Mucosa of stomach (tissue), 1 donor: ENCODE measurements at regions not wholly inside any gene's neighbourhood (a gene's known extent, or its start where the extent isn't known, plus 50 kb on each side); places are given as distances from the start of the nearest gene placed in this dataset.
"Not testable (repeated sequence)": the region's sequence is repeated elsewhere in the genome, so short reads cannot be mapped to it uniquely, and the experiment has no call there.

Source experiments
- H3K27me3 ChIP-seq: one replicate; pipeline ENCODE4 v1.7.0; 2013; ENCODE audit warnings: mild to moderate bottlenecking, low read length; ENCODE audit not compliant: control insufficient read depth, insufficient read depth
- H3K36me3 ChIP-seq: one replicate; pipeline ENCODE4 v1.7.0; 2013; ENCODE audit warnings: low read length; ENCODE audit not compliant: control insufficient read depth, insufficient read depth
- H3K4me1 ChIP-seq: one replicate; pipeline ENCODE4 v1.7.0; 2013; ENCODE audit warnings: mild to moderate bottlenecking, low read length; ENCODE audit not compliant: control insufficient read depth, insufficient read depth
- H3K4me3 ChIP-seq: one replicate; pipeline ENCODE4 v1.7.0; 2013; ENCODE audit warnings: low read length
- H3K9ac ChIP-seq: one replicate; pipeline ENCODE4 v1.7.0; 2013; ENCODE audit warnings: mild to moderate bottlenecking, low read length, moderate library complexity
- H3K9me3 ChIP-seq: one replicate; pipeline ENCODE4 v1.7.0; 2013; ENCODE audit warnings: mild to moderate bottlenecking, low read length, moderate library complexity; ENCODE audit not compliant: control insufficient read depth
- donor health status: Pancreatic carcinoma.

DNA sequence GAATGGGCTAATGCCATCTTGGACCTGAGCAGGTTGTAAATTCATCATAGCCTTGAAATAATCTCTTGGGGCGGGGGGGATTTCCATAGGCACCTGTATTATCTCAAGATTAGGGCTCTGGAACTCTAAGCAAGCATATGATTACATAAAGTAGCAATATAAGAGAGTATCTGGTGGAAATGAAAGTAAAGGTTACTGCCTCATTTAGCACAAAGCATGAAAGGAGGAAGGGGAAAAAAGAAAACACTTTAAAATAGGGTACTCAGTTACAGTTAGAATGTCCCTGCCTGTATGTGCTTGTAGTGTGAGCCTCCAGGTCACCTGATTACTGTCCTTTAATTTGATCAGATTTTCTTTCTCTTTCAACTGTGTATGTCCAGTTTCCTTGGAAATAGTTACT is 1079.7 kb upstream of the CDH18 start:
- H3K9ac ChIP-seq: no peak overlapping the region
- H3K9me3 ChIP-seq: no peaks in the 10 kb centered on the region
- H3K36me3 ChIP-seq: no peaks in the 10 kb centered on the region
- H3K4me1 ChIP-seq: no peaks in the 10 kb centered on the region
- no peaks in the 10 kb centered on the region for H3K27me3 ChIP-seq
- H3K4me3 ChIP-seq: no peak overlapping the region

DNA sequence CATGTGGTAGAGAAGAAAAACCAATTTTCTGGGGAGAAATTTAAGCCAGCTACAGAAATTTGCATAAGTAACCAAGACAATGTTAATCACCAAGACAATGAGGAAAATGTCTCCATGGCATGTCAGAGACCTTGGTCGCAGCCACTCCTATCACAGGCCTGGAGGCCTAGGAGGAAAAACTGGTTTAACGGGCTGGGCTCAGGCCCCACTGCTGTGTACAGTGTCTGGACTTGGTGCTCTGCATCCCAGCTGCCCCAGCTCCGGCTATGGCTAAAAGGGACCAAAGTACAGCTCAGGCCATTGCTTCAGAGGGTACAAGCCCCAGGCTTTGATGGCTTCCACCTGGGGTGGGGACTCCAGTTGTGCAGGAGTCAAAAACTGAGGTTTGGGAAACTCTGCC is 1075.1 kb upstream of the CDH18 start:
- Histone ChIP-seq H3K36me3 (no peaks in the 10 kb centered on the region), H3K9me3 (no peaks in the 10 kb centered on the region), H3K9ac (no peak overlapping the region), H3K27me3 (no peaks in the 10 kb centered on the region), H3K4me1 (no peaks in the 10 kb centered on the region), H3K4me3 (no peak overlapping the region)

DNA sequence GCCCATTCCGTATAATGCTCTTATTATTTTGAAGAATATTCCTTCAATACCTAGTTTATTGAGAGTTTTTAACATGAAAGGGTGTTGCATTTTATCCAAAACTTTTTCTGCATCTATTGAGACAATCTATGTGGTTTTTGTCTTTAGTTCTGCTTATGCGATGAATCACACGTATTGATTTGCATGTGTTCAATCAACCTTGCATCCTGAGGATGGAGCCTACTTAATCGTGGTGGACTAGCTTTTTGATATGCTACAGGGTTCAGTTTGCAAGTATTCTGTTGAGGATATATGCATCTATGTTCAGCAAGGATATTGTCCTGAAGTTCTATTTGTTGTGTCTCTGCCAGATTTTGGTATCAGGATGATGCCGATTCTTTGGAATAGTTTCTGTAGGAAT is 1070.3 kb upstream of the CDH18 start:
- no peaks in the 10 kb centered on the region for H3K4me1 ChIP-seq
- H3K9me3 ChIP-seq: no peaks in the 10 kb centered on the region
- no peak overlapping the region for H3K4me3 ChIP-seq
- H3K36me3 ChIP-seq: no peaks in the 10 kb centered on the region
- no peaks in the 10 kb centered on the region for H3K27me3 ChIP-seq
- no peak overlapping the region for H3K9ac ChIP-seq

DNA sequence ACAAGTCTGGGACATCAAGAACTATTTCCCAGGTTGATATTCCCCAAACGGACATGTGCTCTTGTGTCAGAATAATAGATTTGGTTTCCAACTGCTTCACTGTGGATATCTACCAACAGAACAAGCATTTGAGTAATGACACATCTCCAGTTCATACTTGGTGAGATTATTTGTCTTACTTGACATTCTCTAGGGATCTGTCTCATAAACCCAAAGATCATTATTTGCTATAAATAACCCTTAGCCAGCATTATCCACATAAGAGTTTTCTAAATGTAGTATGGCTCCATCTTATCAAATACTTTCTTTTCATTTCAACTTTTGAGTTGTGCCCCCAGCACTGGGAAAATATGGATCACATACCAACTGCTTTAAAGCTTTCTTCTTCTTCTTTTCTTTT is 1063.9 kb upstream of the CDH18 start:
- no peak overlapping the region for H3K4me3 ChIP-seq
- no peaks in the 10 kb centered on the region for H3K27me3 ChIP-seq
- no peaks in the 10 kb centered on the region for H3K9me3 ChIP-seq
- no peaks in the 10 kb centered on the region for H3K36me3 ChIP-seq
- no peak overlapping the region for H3K9ac ChIP-seq
- no peaks in the 10 kb centered on the region for H3K4me1 ChIP-seq

DNA sequence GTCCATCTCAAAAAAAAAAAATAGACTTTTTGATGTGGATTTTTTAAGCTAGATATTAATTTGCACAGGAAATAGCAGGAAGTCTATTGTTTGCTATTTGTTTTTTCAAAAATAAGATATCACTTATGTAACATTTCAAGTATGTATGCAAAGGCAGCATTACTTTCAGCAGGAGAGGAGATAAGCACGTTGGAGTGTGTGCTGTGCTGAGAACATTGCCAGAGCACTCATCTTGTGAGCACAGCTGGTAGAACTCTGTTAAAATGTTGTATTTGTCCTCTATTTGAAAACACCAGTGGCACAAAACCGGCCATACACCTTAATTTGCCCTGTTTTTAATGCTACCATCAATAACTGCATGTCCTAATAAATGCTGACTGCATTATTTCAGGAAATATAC is 1061.9 kb upstream of the CDH18 start:
- H3K9ac ChIP-seq: no peak overlapping the region
- H3K27me3 ChIP-seq: no peaks in the 10 kb centered on the region
- no peaks in the 10 kb centered on the region for H3K4me1 ChIP-seq
- H3K4me3 ChIP-seq: no peak overlapping the region
- no peaks in the 10 kb centered on the region for H3K36me3 ChIP-seq
- H3K9me3 ChIP-seq: no peaks in the 10 kb centered on the region

DNA sequence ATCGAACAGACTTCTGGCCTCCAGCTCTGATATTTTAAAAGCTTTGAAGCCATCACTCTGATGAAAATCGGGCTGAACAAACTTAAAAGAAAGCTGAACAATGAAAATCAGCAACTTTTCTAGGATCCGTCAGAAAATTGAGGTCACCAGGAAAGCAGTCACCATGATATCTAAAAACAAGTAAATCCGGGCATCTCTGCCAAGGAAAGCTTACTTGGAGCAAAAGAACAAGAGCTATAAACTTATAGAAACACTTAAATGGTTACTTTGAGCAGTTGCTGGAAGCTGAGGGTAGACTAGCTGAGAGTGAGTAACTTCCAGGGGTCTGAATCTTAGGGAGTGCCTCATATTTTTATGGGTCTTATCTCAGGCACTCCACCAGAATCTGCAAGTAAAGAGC is 1043.0 kb upstream of the CDH18 start:
- no peak overlapping the region for H3K4me3 ChIP-seq
- H3K9me3 ChIP-seq: no peaks in the 10 kb centered on the region
- no peaks in the 10 kb centered on the region for H3K4me1 ChIP-seq
- no peaks in the 10 kb centered on the region for H3K36me3 ChIP-seq
- no peaks in the 10 kb centered on the region for H3K27me3 ChIP-seq
- no peak overlapping the region for H3K9ac ChIP-seq

DNA sequence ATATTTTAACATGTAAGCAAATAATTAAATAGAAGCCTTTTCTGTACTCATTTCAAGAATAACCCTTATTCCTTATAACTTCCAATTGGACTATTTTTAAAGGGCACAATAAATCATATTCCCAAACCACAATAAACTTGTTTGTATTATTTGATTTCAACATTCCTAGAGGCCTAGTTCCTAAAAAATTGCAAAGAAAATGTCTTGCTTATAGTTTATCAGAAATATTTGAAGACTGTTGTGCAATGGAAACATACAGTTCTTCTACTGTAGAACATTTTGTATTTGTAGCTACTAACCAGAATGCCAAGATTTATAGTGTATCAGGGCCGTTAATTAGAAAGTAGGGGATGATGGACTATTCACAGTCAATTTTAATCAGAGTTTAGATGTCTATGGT is 1037.0 kb upstream of the CDH18 start:
- no peaks in the 10 kb centered on the region for H3K36me3 ChIP-seq
- no peak overlapping the region for H3K4me3 ChIP-seq
- H3K4me1 ChIP-seq: no peaks in the 10 kb centered on the region
- H3K9ac ChIP-seq: no peak overlapping the region
- no peaks in the 10 kb centered on the region for H3K9me3 ChIP-seq
- H3K27me3 ChIP-seq: no peaks in the 10 kb centered on the region

DNA sequence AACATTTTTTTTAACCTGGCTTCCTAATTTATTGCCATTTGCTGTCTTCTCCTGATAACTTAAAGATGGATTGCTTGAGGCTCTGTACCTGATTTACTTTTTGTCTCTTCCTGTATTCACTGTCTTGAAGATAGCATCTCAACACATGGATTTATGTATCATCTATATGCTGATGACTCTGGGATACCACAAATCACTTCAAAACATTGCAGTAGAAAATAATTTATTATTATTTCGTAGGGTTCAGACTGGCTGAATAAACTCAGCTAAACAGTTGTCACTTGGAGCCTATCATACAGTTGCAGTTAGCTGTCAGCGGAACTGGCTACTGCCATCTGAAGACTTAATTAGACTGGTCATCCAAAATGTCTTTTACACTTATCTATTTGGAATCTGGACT is 1025.2 kb upstream of the CDH18 start:
- Histone ChIP-seq H3K27me3 (no peaks in the 10 kb centered on the region), H3K9me3 (no peaks in the 10 kb centered on the region), H3K4me1 (no peaks in the 10 kb centered on the region), H3K9ac (no peak overlapping the region), H3K4me3 (no peak overlapping the region), H3K36me3 (no peaks in the 10 kb centered on the region)

DNA sequence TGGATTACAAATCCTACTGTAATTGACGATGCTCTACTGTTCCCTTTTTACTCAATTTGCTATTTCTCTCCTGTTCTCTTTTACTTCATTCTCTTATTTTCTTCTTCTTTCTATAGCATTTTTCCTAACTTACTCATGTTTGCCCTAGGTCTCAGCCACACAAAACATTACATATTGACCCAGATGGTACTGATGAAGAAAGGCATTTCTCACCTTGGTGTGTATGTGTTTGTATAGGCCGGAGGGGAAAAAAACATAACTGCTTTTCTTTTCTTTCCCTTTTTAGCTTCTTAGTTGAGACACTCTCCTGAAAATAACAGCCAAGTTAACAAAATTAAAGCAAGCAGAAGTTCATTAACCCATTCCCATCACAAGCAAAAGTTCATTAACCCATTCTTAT is 1019.8 kb upstream of the CDH18 start:
- Histone ChIP-seq H3K9me3 (no peaks in the 10 kb centered on the region), H3K36me3 (no peaks in the 10 kb centered on the region), H3K4me3 (no peak overlapping the region), H3K4me1 (no peaks in the 10 kb centered on the region), H3K27me3 (no peaks in the 10 kb centered on the region), H3K9ac (no peak overlapping the region)

DNA sequence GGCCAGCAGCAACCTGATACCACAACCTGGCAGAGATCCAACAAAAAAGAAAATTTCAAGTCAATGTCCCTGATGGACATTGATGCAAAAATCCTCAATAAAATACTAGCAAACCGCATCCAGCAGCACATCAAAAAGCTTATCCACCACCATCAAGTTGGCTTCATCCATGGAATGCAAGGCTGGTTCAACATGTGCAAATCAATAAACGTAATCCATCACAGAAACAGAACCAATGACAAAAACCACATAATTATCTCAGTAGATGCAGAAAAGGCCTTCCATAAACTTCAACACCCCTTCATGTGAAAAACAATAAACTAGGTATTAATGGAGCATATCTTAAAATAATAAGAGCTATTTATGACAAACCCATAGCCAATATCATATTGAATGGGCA is 1000.9 kb upstream of the CDH18 start:
- not testable (repeated sequence) for H3K4me3 ChIP-seq, H3K4me1 ChIP-seq, H3K9me3 ChIP-seq, H3K36me3 ChIP-seq, H3K27me3 ChIP-seq, H3K9ac ChIP-seq

DNA sequence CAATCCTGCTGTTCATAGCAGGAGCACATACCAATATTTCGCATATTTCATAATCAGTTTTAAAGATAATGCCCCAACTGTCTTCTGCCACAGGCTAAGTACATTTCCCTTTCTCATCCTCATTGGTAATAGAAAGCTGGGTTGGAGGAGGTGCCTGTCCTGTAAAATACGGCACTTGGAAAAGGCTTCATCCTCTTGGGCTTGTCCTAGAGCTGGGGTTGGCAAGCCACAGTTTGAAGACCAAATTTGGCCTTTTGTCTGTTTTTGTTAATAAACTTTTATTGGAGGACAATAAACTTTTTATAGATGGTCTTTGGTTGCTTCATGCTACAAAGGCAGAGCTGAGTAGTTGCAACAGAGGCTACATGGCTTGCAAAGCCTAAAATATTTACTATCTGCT is 997.8 kb upstream of the CDH18 start:
- H3K9me3 ChIP-seq: peaks cover 4% of the 10 kb centered on the region
- no peaks in the 10 kb centered on the region for H3K36me3 ChIP-seq
- no peak overlapping the region for H3K9ac ChIP-seq
- no peaks in the 10 kb centered on the region for H3K4me1 ChIP-seq
- H3K4me3 ChIP-seq: no peak overlapping the region
- no peaks in the 10 kb centered on the region for H3K27me3 ChIP-seq

DNA sequence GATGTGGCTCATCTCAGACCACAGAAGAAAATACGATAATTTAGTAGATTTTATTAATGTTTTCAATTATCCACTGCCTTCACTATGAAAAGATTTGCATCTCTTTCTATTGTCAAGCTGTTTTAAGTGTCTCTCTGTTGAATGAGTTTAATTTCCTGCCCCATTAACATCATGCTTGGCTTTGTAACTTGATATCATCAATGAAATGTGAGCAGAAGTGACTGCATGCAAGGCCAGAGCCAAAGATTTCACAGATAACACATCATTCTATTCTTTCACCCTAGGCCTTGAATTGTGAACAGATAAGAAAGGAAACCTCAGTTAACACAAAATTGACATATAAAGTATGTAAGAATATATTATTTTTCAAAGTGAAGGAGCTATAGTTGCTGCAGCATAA is 986.4 kb upstream of the CDH18 start:
- no peaks in the 10 kb centered on the region for H3K4me1 ChIP-seq

DNA sequence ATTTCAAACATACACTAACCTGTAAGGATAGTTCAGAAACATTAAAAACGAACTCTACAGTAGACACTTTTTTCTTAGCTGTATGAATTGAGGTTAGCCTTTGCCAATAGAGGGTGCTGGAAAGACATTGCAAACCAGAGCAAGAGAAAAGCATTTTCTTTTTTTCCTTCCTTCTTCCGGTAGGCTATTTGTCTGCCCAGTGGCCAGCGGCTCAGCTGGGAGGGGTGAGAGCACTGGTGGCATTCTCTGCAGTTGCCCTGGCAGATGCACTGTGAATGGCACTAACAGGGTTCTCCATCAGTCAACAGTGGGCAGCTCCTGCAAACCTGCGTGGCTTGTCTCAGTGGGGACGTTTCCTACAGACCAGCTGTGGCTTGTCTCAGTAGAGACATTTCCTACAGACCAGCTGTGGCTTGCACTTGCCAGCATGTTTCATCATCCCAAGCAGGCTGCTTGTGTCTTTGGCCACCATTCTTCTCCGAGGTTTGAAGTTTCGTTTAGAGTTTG is 984.5 kb upstream of the CDH18 start:
- H3K9me3 ChIP-seq: no peaks in the 10 kb centered on the region
- H3K4me3 ChIP-seq: no peak overlapping the region
- no peak overlapping the region for H3K9ac ChIP-seq
- no peaks in the 10 kb centered on the region for H3K4me1 ChIP-seq
- H3K27me3 ChIP-seq: no peaks in the 10 kb centered on the region
- H3K36me3 ChIP-seq: no peaks in the 10 kb centered on the region

More for the DNA sequence above, 986.4 kb upstream of the CDH18 start:
- Histone ChIP-seq H3K27me3 (no peaks in the 10 kb centered on the region), H3K4me3 (no peak overlapping the region), H3K9me3 (no peaks in the 10 kb centered on the region), H3K36me3 (no peaks in the 10 kb centered on the region), H3K9ac (no peak overlapping the region)
